K562 (cell line): ENCODE measurements at regions not wholly inside any gene's neighbourhood (a gene's known extent, or its start where the extent isn't known, plus 50 kb on each side); places are given as distances from the start of the nearest gene placed in this dataset.
"Not testable (repeated sequence)": the region's sequence is repeated elsewhere in the genome, so short reads cannot be mapped to it uniquely, and the experiment has no call there.

Source experiments
- CTCF ChIP-seq, 3 experiments: IDR thresholded peaks in 2 of 3; conservative IDR thresholded peaks in 1 of 3; 2 replicates each; pipeline ENCODE4 v1.5.1; 2011 to 2012; ENCODE audit warnings: low read length in 3 of 3, mild to moderate bottlenecking in 3 of 3, control low read depth in 2 of 3, improper control_type of control experiment in 1 of 3, inconsistent platforms in 1 of 3, low read depth in 1 of 3, mixed read lengths in 1 of 3, moderate library complexity in 1 of 3; ENCODE audit not compliant: insufficient read depth in 2 of 3
- PHF21A ChIP-seq: fragments of 450-650 bp; IDR thresholded peaks from 2 replicates; pipeline ENCODE4 v1.6.1; 2017; ENCODE audit warnings: low read depth, borderline replicate concordance
- U2AF1 ChIP-seq: fragments of 200-400 bp; formaldehyde crosslinking; optimal IDR thresholded peaks from 2 replicates; pipeline ENCODE3; 2017; ENCODE audit warnings: mild to moderate bottlenecking, low read depth, low read length, moderate library complexity
- TF ChIP-seq, protein P1 (sequence below): sonication (generic); formaldehyde crosslinking; IDR thresholded peaks from 2 replicates; pipeline ENCODE4 v1.9.0; 2022; ENCODE audit warnings: mild to moderate bottlenecking, missing genetic modification reagents
- TF ChIP-seq, protein P2 (sequence below): sonication (generic); formaldehyde crosslinking; IDR thresholded peaks from 2 replicates; pipeline ENCODE4 v1.8.1; 2023; ENCODE audit warnings: mild to moderate bottlenecking, missing genetic modification reagents

- TF ChIP-seq CTCF (IDR thresholded peaks at IDR 0.05 in 2 of 3, conservative IDR thresholded peaks at IDR 0.05 in 1 of 3; ENCODE audit: insufficient read depth in 2 of 3, low read depth in 1 of 3, low read length in 3 of 3); U2AF1; PHF21A: not testable (repeated sequence)
- TF ChIP-seq, protein P1, sequence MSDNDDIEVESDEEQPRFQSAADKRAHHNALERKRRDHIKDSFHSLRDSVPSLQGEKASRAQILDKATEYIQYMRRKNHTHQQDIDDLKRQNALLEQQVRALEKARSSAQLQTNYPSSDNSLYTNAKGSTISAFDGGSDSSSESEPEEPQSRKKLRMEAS (CRISPR knock-in tag): not testable (repeated sequence)
- TF ChIP-seq, protein P2, sequence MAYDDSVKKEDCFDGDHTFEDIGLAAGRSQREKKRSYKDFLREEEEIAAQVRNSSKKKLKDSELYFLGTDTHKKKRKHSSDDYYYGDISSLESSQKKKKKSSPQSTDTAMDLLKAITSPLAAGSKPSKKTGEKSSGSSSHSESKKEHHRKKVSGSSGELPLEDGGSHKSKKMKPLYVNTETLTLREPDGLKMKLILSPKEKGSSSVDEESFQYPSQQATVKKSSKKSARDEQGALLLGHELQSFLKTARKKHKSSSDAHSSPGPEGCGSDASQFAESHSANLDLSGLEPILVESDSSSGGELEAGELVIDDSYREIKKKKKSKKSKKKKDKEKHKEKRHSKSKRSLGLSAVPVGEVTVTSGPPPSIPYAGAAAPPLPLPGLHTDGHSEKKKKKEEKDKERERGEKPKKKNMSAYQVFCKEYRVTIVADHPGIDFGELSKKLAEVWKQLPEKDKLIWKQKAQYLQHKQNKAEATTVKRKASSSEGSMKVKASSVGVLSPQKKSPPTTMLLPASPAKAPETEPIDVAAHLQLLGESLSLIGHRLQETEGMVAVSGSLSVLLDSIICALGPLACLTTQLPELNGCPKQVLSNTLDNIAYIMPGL (CRISPR knock-in tag): not testable (repeated sequence)
These were observed 310.5 kb upstream of the CFAP20DC start for GRCh38 chr3:59360312-59360711.
